ENCODE measurements at regions not wholly inside any gene's neighbourhood (a gene's known extent, or its start where the extent isn't known, plus 50 kb on each side); places are given as distances from the start of the nearest gene placed in this dataset.

DNA sequence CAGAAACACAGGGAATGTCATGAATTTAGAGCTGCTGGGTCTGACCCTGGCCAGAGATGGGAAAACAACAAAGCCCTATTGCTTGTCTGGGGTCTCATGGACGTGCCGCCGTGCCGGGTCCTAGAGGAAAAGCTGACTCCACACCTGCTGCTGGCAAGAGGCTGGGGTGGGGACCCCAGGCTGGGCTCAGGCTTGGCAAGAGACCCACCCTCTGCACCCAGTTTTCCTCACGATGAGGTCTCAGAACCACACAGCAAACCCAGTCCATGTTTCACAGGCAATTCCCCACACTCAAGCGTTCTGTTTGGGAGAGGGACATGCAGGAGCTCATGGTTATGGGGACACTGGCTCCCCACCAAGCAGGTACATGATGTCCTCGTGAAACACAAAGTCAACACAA is 367.3 kb upstream of the SALL3 start:
- Histone ChIP-seq H3K4me3 (ENCODE audit: low read depth, low read length, poor library complexity, severe bottlenecking) (no peak overlapping the region), H3K79me2 (ENCODE audit: insufficient read depth, low read depth, low read length) (no peaks in the 10 kb centered on the region), H3K4me2 (ENCODE audit: low read length) (no peak overlapping the region), H4K20me1 (ENCODE audit: insufficient read depth, low read length) (no peaks in the 10 kb centered on the region), H3K9me3 (ENCODE audit: low read length) (no peaks in the 10 kb centered on the region), H2AFZ (ENCODE audit: low read length) (no peak overlapping the region), H3K27ac (ENCODE audit: low read depth, low read length, poor library complexity, severe bottlenecking) (no peak overlapping the region), H3K36me3 (ENCODE audit: insufficient read depth, low read length) (no peaks in the 10 kb centered on the region), H3K4me1 (ENCODE audit: insufficient read depth, low read length, poor library complexity, severe bottlenecking) (no peaks in the 10 kb centered on the region), H3K9me2 (ENCODE audit: insufficient read depth, low read length) (no peaks in the 10 kb centered on the region)
- ChIA-PET POLR2A (no interaction called here), CTCF (ENCODE audit: unreplicated experiment) (no interaction called here)
- no TSS peak for BruUV-seq (replicated peaks)
- no peak for DNase-seq (ENCODE audit: low spot score)
- intact Hi-C loops (cut with micrococcal nuclease; ENCODE audit: unreplicated experiment) = no loop called here
- TF ChIP-seq CTCF (conservative IDR thresholded peaks at IDR 0.05; ENCODE audit: low read length) (no peak), EZH2phosphoT487 (IDR thresholded peaks at IDR 0.05; ENCODE audit: borderline replicate concordance, low read depth, low read length) (no peak)

DNA sequence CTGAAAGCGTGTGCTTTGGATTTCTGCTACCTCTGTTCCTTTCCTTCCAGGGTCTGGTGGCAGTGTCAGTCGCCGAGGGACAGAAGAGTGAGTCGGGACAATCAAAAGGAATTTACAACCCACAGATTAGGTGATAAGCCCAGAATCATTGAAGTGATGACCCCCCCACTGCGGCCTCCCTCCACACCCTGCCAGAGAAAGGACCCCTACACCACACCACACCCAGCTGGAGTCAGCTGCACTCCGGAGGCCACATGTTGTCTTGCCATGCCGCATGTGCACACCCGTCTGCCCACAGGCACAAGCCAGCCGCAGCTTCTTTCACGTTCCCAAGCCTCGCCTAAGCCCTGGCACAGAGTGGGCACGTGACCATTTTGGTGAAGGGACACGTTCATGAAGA is 366.8 kb upstream of the SALL3 start:
- Histone ChIP-seq H4K20me1 (ENCODE audit: insufficient read depth, low read length) (no peaks in the 10 kb centered on the region), H3K79me2 (ENCODE audit: insufficient read depth, low read depth, low read length) (no peaks in the 10 kb centered on the region), H3K9me2 (ENCODE audit: insufficient read depth, low read length) (no peaks in the 10 kb centered on the region), H3K9me3 (ENCODE audit: low read length) (no peaks in the 10 kb centered on the region), H3K4me3 (ENCODE audit: low read depth, low read length, poor library complexity, severe bottlenecking) (no peak overlapping the region), H3K4me1 (ENCODE audit: insufficient read depth, low read length, poor library complexity, severe bottlenecking) (no peaks in the 10 kb centered on the region), H2AFZ (ENCODE audit: low read length) (no peak overlapping the region), H3K36me3 (ENCODE audit: insufficient read depth, low read length) (no peaks in the 10 kb centered on the region), H3K27ac (ENCODE audit: low read depth, low read length, poor library complexity, severe bottlenecking) (no peak overlapping the region), H3K4me2 (ENCODE audit: low read length) (no peak overlapping the region)
- intact Hi-C loops (cut with micrococcal nuclease; ENCODE audit: unreplicated experiment) = no loop called here
- DNase-seq (ENCODE audit: low spot score) = no peak
- no TSS peak for BruUV-seq (replicated peaks)
- POLR2A ChIA-PET = no interaction called here
- CTCF ChIA-PET (ENCODE audit: unreplicated experiment) = no interaction called here
- TF ChIP-seq CTCF (conservative IDR thresholded peaks at IDR 0.05; ENCODE audit: low read length) (no peak), EZH2phosphoT487 (IDR thresholded peaks at IDR 0.05; ENCODE audit: borderline replicate concordance, low read depth, low read length) (no peak)

DNA sequence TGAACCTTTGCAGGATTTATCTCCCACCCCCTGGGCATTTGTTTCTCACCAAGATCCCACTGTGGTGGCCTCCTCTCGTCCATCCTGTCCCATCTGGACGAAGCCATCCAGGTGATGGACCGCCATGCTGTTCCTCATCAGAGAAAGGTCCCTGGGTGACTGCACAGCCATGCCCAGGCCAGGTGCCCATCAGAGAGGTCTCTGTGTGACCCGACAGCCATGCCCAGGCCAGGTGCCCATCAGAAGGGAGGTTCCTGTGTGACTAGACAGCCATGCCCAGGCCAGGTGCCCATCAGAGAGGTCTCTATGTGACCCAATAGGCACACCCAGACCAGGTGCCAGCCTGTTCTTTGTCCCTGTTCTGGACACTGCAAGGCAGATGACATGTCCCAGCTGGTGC is 360.9 kb upstream of the SALL3 start:
- ChIA-PET CTCF (ENCODE audit: unreplicated experiment) (no interaction called here), POLR2A (no interaction called here)
- intact Hi-C loops (cut with micrococcal nuclease; ENCODE audit: unreplicated experiment) = no loop called here
- Histone ChIP-seq H3K4me3 (ENCODE audit: low read depth, low read length, poor library complexity, severe bottlenecking) (no peak overlapping the region), H3K36me3 (ENCODE audit: insufficient read depth, low read length) (no peaks in the 10 kb centered on the region), H3K4me1 (ENCODE audit: insufficient read depth, low read length, poor library complexity, severe bottlenecking) (peaks cover 10% of the 10 kb centered on the region), H3K9me2 (ENCODE audit: insufficient read depth, low read length) (no peaks in the 10 kb centered on the region), H3K27ac (ENCODE audit: low read depth, low read length, poor library complexity, severe bottlenecking) (no peak overlapping the region), H3K79me2 (ENCODE audit: insufficient read depth, low read depth, low read length) (no peaks in the 10 kb centered on the region), H3K9me3 (ENCODE audit: low read length) (no peaks in the 10 kb centered on the region), H3K4me2 (ENCODE audit: low read length) (no peak overlapping the region), H2AFZ (ENCODE audit: low read length) (no peak overlapping the region), H4K20me1 (ENCODE audit: insufficient read depth, low read length) (no peaks in the 10 kb centered on the region)
- no TSS peak for BruUV-seq (replicated peaks)
- no peak for DNase-seq (ENCODE audit: low spot score)
- TF ChIP-seq EZH2phosphoT487 (IDR thresholded peaks at IDR 0.05; ENCODE audit: borderline replicate concordance, low read depth, low read length) (no peak), CTCF (conservative IDR thresholded peaks at IDR 0.05; ENCODE audit: low read length) (no peak)
